ENCODE measurements at regions not wholly inside any gene's neighbourhood (a gene's known extent, or its start where the extent isn't known, plus 50 kb on each side); places are given as distances from the start of the nearest gene placed in this dataset.

GRCh38 chr7:25706764-25707163 is 445.2 kb upstream of the NFE2L3 start:
- Histone ChIP-seq H3K27ac (replicated peaks) (no peak overlapping the region), H3K4me3 (replicated peaks; ENCODE audit: insufficient read depth, low read length) (no peak overlapping the region)
- TF ChIP-seq POLR2AphosphoS5 (IDR thresholded peaks at IDR 0.05; ENCODE audit: low read depth) (no peak), GABPA (IDR thresholded peaks at IDR 0.05; ENCODE audit: low read depth) (no peak), SPI1 (IDR thresholded peaks at IDR 0.05; ENCODE audit: borderline replicate concordance, low read depth) (no peak), CTCF (IDR thresholded peaks at IDR 0.05; ENCODE audit: insufficient read depth, low read length) (no peak), REST (IDR thresholded peaks at IDR 0.05; ENCODE audit: insufficient replicate concordance, low read depth) (no peak)

GRCh38 chr7:25707768-25708620 is 444.0 kb upstream of the NFE2L3 start:
- no peak for DNase-seq (ENCODE audit: low read depth in 1 of 2, low spot score in 1 of 2)
- TF ChIP-seq GABPA (IDR thresholded peaks at IDR 0.05; ENCODE audit: low read depth) (no peak), SPI1 (IDR thresholded peaks at IDR 0.05; ENCODE audit: borderline replicate concordance, low read depth) (no peak), POLR2AphosphoS5 (IDR thresholded peaks at IDR 0.05; ENCODE audit: low read depth) (no peak), REST (IDR thresholded peaks at IDR 0.05; ENCODE audit: insufficient replicate concordance, low read depth) (no peak), CTCF (IDR thresholded peaks at IDR 0.05; ENCODE audit: insufficient read depth, low read length) (no peak)
- no peaks in the 10 kb centered on the region for H3K27me3 ChIP-seq (ENCODE audit: insufficient read depth, poor library complexity, severe bottlenecking)
- no peak overlapping the region for H3K4me3 ChIP-seq (replicated peaks; ENCODE audit: insufficient read depth, low read length)
- no peak overlapping the region for H3K27ac ChIP-seq (replicated peaks)

More at GRCh38 chr7:25706764-25707163, 445.2 kb upstream of the NFE2L3 start:
- no peaks in the 10 kb centered on the region for H3K27me3 ChIP-seq (ENCODE audit: insufficient read depth, poor library complexity, severe bottlenecking)
- no peak for DNase-seq (ENCODE audit: low read depth in 1 of 2, low spot score in 1 of 2)

- no peak for DNase-seq (ENCODE audit: low read depth in 1 of 2, low spot score in 1 of 2)
- no peak overlapping the region for H3K27ac ChIP-seq (replicated peaks)
- TF ChIP-seq CTCF (IDR thresholded peaks at IDR 0.05; ENCODE audit: insufficient read depth, low read length) = no peak
- no peak for TF ChIP-seq GABPA (IDR thresholded peaks at IDR 0.05; ENCODE audit: low read depth)
- TF ChIP-seq POLR2AphosphoS5 (IDR thresholded peaks at IDR 0.05; ENCODE audit: low read depth) = no peak
- no peak for TF ChIP-seq REST (IDR thresholded peaks at IDR 0.05; ENCODE audit: insufficient replicate concordance, low read depth)
- TF ChIP-seq SPI1 (IDR thresholded peaks at IDR 0.05; ENCODE audit: borderline replicate concordance, low read depth) = no peak
- H3K27me3 ChIP-seq (ENCODE audit: insufficient read depth, poor library complexity, severe bottlenecking) = no peaks in the 10 kb centered on the region
- no peak overlapping the region for H3K4me3 ChIP-seq (replicated peaks; ENCODE audit: insufficient read depth, low read length)
Observed at GRCh38 chr7:25710959-25711358, 441.0 kb upstream of the NFE2L3 start.

All from HL-60 (cell line).